ENCODE measurements at regions not wholly inside any gene's neighbourhood (a gene's known extent, or its start where the extent isn't known, plus 50 kb on each side); places are given as distances from the start of the nearest gene placed in this dataset.

GRCh38 chr12:76623931-76624330 is 64.4 kb upstream of the OSBPL8 start:
- WGBS, 2 experiments (ENCODE audit: extremely low coverage in 1 of 2, insufficient coverage in 1 of 2, insufficient read length in 1 of 2, insufficient replicate concordance in 2 of 2, low coverage in 1 of 2, low lambda C conversion rate in 2 of 2, missing lambda C conversion rate in 1 of 2), result 90% methylated on average over 2 of the region's 2 CpGs; no CpG with 5 or more reads in 1 of the 2 experiments
- no peaks in the 10 kb centered on the region for H3K79me1 ChIP-seq (ENCODE audit: low read depth, low read length)
- no peak overlapping the region for H2BK5ac ChIP-seq (ENCODE audit: low read depth, low read length)
- DNase-seq (ENCODE audit: low read depth in 1 of 2, low spot score in 2 of 2) (no peak), FAIRE-seq (no peak)
- H3K79me2 ChIP-seq (ENCODE audit: control insufficient read depth in 1 of 2, insufficient read depth in 2 of 2, low read length in 2 of 2), result no peaks in the 10 kb centered on the region
- no peak overlapping the region for H3K9ac ChIP-seq (replicated peaks in 1 of 4; ENCODE audit: extremely low read depth in 1 of 4, low read depth in 3 of 4, low read length in 3 of 4)
- H4K5ac ChIP-seq (ENCODE audit: insufficient read length, low read depth, low read length), result no peak overlapping the region
- H3K23me2 ChIP-seq (ENCODE audit: low read depth, low read length), result no peaks in the 10 kb centered on the region
- H3K9me3 ChIP-seq (ENCODE audit: insufficient read depth in 2 of 2, low read depth in 1 of 2, low read length in 1 of 2), result no peaks in the 10 kb centered on the region
- no peak for TF ChIP-seq CBX8 (IDR thresholded peaks at IDR 0.05; ENCODE audit: borderline replicate concordance, low read depth, low read length)
- no peak for TF ChIP-seq TBP (IDR thresholded peaks at IDR 0.05; ENCODE audit: low read depth, low read length)
- no peak for TF ChIP-seq FOSL1 (IDR thresholded peaks at IDR 0.05; ENCODE audit: insufficient read depth, low read depth, low read length)
- no peak for TF ChIP-seq CHD2 (IDR thresholded peaks at IDR 0.05; ENCODE audit: low read length)
- no peak for TF ChIP-seq ATF2 (IDR thresholded peaks at IDR 0.05; ENCODE audit: low read length)
- no peak for TF ChIP-seq SAP30 (IDR thresholded peaks at IDR 0.05; ENCODE audit: insufficient read depth, insufficient replicate concordance, low read length)
- H3K14ac ChIP-seq (ENCODE audit: insufficient read length), result no peak overlapping the region
- H3K4me3 ChIP-seq (ENCODE audit: extremely low read depth in 1 of 4, insufficient read depth in 2 of 4, low read depth in 3 of 4, low read length in 4 of 4), result no peak overlapping the region
- no peak overlapping the region for H3K18ac ChIP-seq (ENCODE audit: extremely low read depth, low read length)
- H2BK120ac ChIP-seq (replicated peaks; ENCODE audit: low read depth, low read length), result no peak overlapping the region
- no peak overlapping the region for H3K4me2 ChIP-seq (ENCODE audit: insufficient read depth in 1 of 2, low read depth in 2 of 2, low read length in 2 of 2)
- no peaks in the 10 kb centered on the region; a peak in 1 of 7 replicates for H3K4me1 ChIP-seq (replicated peaks in 1 of 4; ENCODE audit: control insufficient read depth in 3 of 4, insufficient read depth in 4 of 4, low read length in 3 of 4)
- no peak overlapping the region for H3K27ac ChIP-seq (ENCODE audit: low read depth, low read length)
- H2BK20ac ChIP-seq (ENCODE audit: low read length), result no peak overlapping the region
- no peaks in the 10 kb centered on the region for H3K36me3 ChIP-seq (ENCODE audit: control insufficient read depth in 2 of 4, insufficient read depth in 4 of 4, low read length in 3 of 4)
- no peak overlapping the region for H2AFZ ChIP-seq (ENCODE audit: low read length)
- no peak overlapping the region for H2BK12ac ChIP-seq (ENCODE audit: low read depth, low read length)
- no peak overlapping the region for H2BK15ac ChIP-seq (ENCODE audit: low read length)
- no peak overlapping the region for H2AK5ac ChIP-seq (ENCODE audit: low read depth, low read length)
- POLR2A ChIA-PET (ENCODE audit: partially characterized antibody), result no interaction called here
- H4K20me1 ChIP-seq (replicated peaks in 1 of 2; ENCODE audit: control insufficient read depth in 1 of 2, insufficient read depth in 2 of 2, low read length in 2 of 2), result no peaks in the 10 kb centered on the region
- no peaks in the 10 kb centered on the region for H3K27me3 ChIP-seq (replicated peaks in 1 of 4; ENCODE audit: control insufficient read depth in 3 of 4, extremely low read depth in 1 of 4, insufficient read depth in 3 of 4, low read length in 3 of 4)
- H4K91ac ChIP-seq (replicated peaks; ENCODE audit: insufficient read length, low read length), result no peak overlapping the region
- CTCF ChIA-PET (ENCODE audit: partially characterized antibody), result interaction anchor here (1.9 to 3.5 kb wide), 4 partner anchors 58 to 386 kb away, joined by 8 to 69 read pairs (median 16); no protein-coding TSS in a partner anchor
- H3K23ac ChIP-seq (ENCODE audit: insufficient read length), result no peak overlapping the region
- H4K8ac ChIP-seq (ENCODE audit: extremely low read depth, insufficient read depth, low read length), result no peak overlapping the region
- no peak overlapping the region for H3K4ac ChIP-seq (replicated peaks; ENCODE audit: insufficient read length, low read depth, low read length)
- H3K56ac ChIP-seq (replicated peaks; ENCODE audit: insufficient read length, low read depth, low read length), result no peak overlapping the region

Data from H1 (cell line).